HCT116 (cell line): ENCODE measurements at regions not wholly inside any gene's neighbourhood (a gene's known extent, or its start where the extent isn't known, plus 50 kb on each side); places are given as distances from the start of the nearest gene placed in this dataset.

Source experiments
- ATAC-seq: fragments of 200-7000 bp; cut with Tn5 transposase; 2 replicates; pipeline ENCODE4 v1.9.1; 2020; ENCODE audit warnings: mild to moderate bottlenecking, moderate library complexity
- BruUV-seq: library from RNA; stranded (reverse); fragments of 400-500 nt; replicated peaks from 2 replicates; lab custom pipeline; 2021; lab: Mats Ljungman, UMichigan
- CTCF ChIA-PET: fragments of 300-600 bp; sonication (Branson Sonifier 250); formaldehyde crosslinking; loops from one replicate; lab custom pipeline; 2021; ENCODE audit warnings: antibody characterized with exemption; lab: Charles Lee
- POLR2A ChIA-PET: fragments of 300-600, 350-600 bp; sonication (Branson Sonifier 250); formaldehyde crosslinking; loops from one replicate; lab custom pipeline; 2021; ENCODE audit warnings: antibody characterized with exemption; lab: Charles Lee
- RAD21 ChIA-PET, 2 experiments: fragments of 300-600 bp; sonication (Branson Sonifier 250); formaldehyde crosslinking; loops; one replicate each; lab custom pipeline; 2023; ENCODE audit warnings: low total read pairs in 2 of 2; ENCODE audit not compliant: uncharacterized antibody in 2 of 2, unreplicated experiment in 2 of 2, low non-redundant PET in 1 of 2; lab: Charles Lee
- DNase-seq: peaks from one replicate; pipeline ENCODE4 v3.0.0-alpha.2; 2010; ENCODE audit warnings: low read depth, low spot score
- H2AFZ ChIP-seq: fragments of 200-600 bp; shearing (Covaris generic), sonication (generic); 2 replicates; pipeline ENCODE4 v1.6.1; 2017; ENCODE audit warnings: low read depth, mixed run types, mixed read lengths, antibody characterized with exemption, low read length; ENCODE audit not compliant: poor library complexity, severe bottlenecking
- H3K27ac ChIP-seq: 2 replicates; pipeline ENCODE4 v1.5.1; 2012; ENCODE audit warnings: low read depth, low read length
- H3K27me3 ChIP-seq: fragments of 200-600 bp; sonication (generic); 2 replicates; pipeline ENCODE4 v1.6.1; 2016; ENCODE audit warnings: mixed run types, low read length, mixed read lengths; ENCODE audit not compliant: insufficient read depth
- H3K36me3 ChIP-seq, 2 experiments: fragments of 200-500 bp in 1 of 2; fragments of 200-600 bp in 1 of 2; sonication (Bioruptor generic) in 1 of 2; sonication (generic) in 1 of 2; 2 replicates each; pipeline versions ENCODE4 v1.5.1 to v1.6.1; 2014 to 2016; ENCODE audit warnings: low read length in 2 of 2, inconsistent platforms in 1 of 2, mixed read lengths in 1 of 2, mixed run types in 1 of 2; ENCODE audit not compliant: insufficient read depth in 2 of 2, control insufficient read depth in 1 of 2
- H3K4me1 ChIP-seq, 2 experiments: fragments of 200-600 bp in 1 of 2; sonication (generic) in 1 of 2; 2 replicates each; pipeline versions ENCODE4 v1.5.1 to v1.6.1; 2012 to 2017; ENCODE audit warnings: low read length in 2 of 2, inconsistent platforms in 1 of 2, mild to moderate bottlenecking in 1 of 2, mixed read lengths in 1 of 2, mixed run types in 1 of 2, moderate library complexity in 1 of 2; ENCODE audit not compliant: insufficient read depth in 2 of 2, control insufficient read depth in 1 of 2
- H3K4me2 ChIP-seq: fragments of 200-600 bp; sonication (generic); 2 replicates; pipeline ENCODE4 v1.6.1; 2017; ENCODE audit warnings: mixed run types, low read length, mixed read lengths
- H3K4me3 ChIP-seq, 2 experiments: fragments of 200-600 bp in 1 of 2; sonication (generic) in 1 of 2; replicated peaks in 1 of 2; 2 replicates each; pipeline ENCODE4 v1.5.1; 2011 to 2016; ENCODE audit warnings: low read length in 2 of 2, control low read depth in 1 of 2, low read depth in 1 of 2, mild to moderate bottlenecking in 1 of 2, mixed read lengths in 1 of 2, mixed run types in 1 of 2
- H3K79me2 ChIP-seq: fragments of 200-600 bp; sonication (generic); 2 replicates; pipeline ENCODE4 v1.6.1; 2017; ENCODE audit warnings: mild to moderate bottlenecking, mixed run types, low read length, moderate library complexity, mixed read lengths; ENCODE audit not compliant: insufficient read depth
- H3K9ac ChIP-seq: fragments of 200-600 bp; sonication (generic); 2 replicates; pipeline ENCODE4 v1.6.1; 2016; ENCODE audit warnings: low read length, mixed read lengths
- H3K9me2 ChIP-seq: fragments of 200-600 bp; sonication (generic), shearing (Covaris generic); 2 replicates; pipeline ENCODE4 v1.6.1; 2017; ENCODE audit warnings: mixed run types, mild to moderate bottlenecking, moderate library complexity; ENCODE audit not compliant: insufficient read depth
- H3K9me3 ChIP-seq, 2 experiments: fragments of 200-500 bp in 1 of 2; fragments of 200-600 bp in 1 of 2; sonication (Bioruptor generic) in 1 of 2; sonication (generic) in 1 of 2; 2 replicates each; pipeline ENCODE4 v1.6.1; 2014 to 2017; ENCODE audit warnings: low read length in 2 of 2, mixed read lengths in 2 of 2, inconsistent platforms in 1 of 2, low read depth in 1 of 2, mild to moderate bottlenecking in 1 of 2, mixed run types in 1 of 2, moderate library complexity in 1 of 2; ENCODE audit not compliant: control insufficient read depth in 1 of 2, insufficient read depth in 1 of 2
- H4K20me1 ChIP-seq: fragments of 200-600 bp; sonication (generic), shearing (Covaris generic); 2 replicates; pipeline ENCODE4 v1.6.1; 2017; ENCODE audit warnings: mixed run types, mild to moderate bottlenecking, moderate library complexity; ENCODE audit not compliant: insufficient read depth
- CBX3 ChIP-seq: IDR thresholded peaks from 2 replicates; pipeline ENCODE4 v1.6.1; 2012; ENCODE audit warnings: low read depth
- EGR1 ChIP-seq: IDR thresholded peaks from 2 replicates; pipeline ENCODE4 v1.6.1; 2012; ENCODE audit warnings: low read depth
- ELF1 ChIP-seq: IDR thresholded peaks from 2 replicates; pipeline ENCODE4 v1.6.1; 2012; ENCODE audit warnings: low read depth, borderline replicate concordance
- EZH2 ChIP-seq: fragments of 200-600 bp; sonication (generic); IDR thresholded peaks from 2 replicates; pipeline ENCODE4 v1.6.1; 2017; ENCODE audit warnings: antibody characterized with exemption, mixed run types
- EZH2phosphoT487 ChIP-seq: fragments of 200-600 bp; IDR thresholded peaks from 2 replicates; pipeline ENCODE4 v1.6.1; 2018; ENCODE audit warnings: antibody characterized with exemption, borderline replicate concordance
- FOSL1 ChIP-seq: IDR thresholded peaks from 2 replicates; pipeline ENCODE4 v1.6.1; 2012; ENCODE audit warnings: low read depth
- JUND ChIP-seq: IDR thresholded peaks from 2 replicates; pipeline ENCODE4 v1.6.1; 2012
- POLR2AphosphoS5 ChIP-seq: IDR thresholded peaks from 2 replicates; pipeline ENCODE4 v1.6.1; 2011; ENCODE audit warnings: mild to moderate bottlenecking, low read depth, low read length, moderate library complexity
- RAD21 ChIP-seq: IDR thresholded peaks from 2 replicates; pipeline ENCODE4 v1.6.1; 2012; ENCODE audit warnings: low read depth, mild to moderate bottlenecking
- SIN3A ChIP-seq: IDR thresholded peaks from 2 replicates; pipeline ENCODE4 v1.6.1; 2012; ENCODE audit warnings: low read depth
- SRF ChIP-seq: IDR thresholded peaks from 2 replicates; pipeline ENCODE4 v1.6.1; 2012; ENCODE audit warnings: low read depth
- YY1 ChIP-seq: IDR thresholded peaks from 2 replicates; pipeline ENCODE4 v1.6.1; 2011; ENCODE audit warnings: low read length, low read depth, moderate library complexity, mild to moderate bottlenecking; ENCODE audit not compliant: insufficient replicate concordance; ENCODE audit errors: extremely low read depth
- ZFX ChIP-seq: fragments of 450-650 bp; IDR thresholded peaks from 2 replicates; pipeline ENCODE4 v1.6.1; 2017
- intact Hi-C: fragments of 100-400 bp; cut with micrococcal nuclease; formaldehyde crosslinking; loops from 2 replicates; pipeline ENCODE4 v1.10.0; 2022
- TF ChIP-seq, protein P1 (sequence below), 3 experiments: fragments of 200-600 bp in 1 of 3; sonication (generic) in 1 of 3; IDR thresholded peaks in 2 of 3; conservative IDR thresholded peaks in 1 of 3; 2 replicates each; pipeline ENCODE4 v1.5.1; 2012 to 2017; ENCODE audit warnings: low read depth in 2 of 3, low read length in 2 of 3, antibody characterized with exemption in 1 of 3, borderline replicate concordance in 1 of 3, control low read depth in 1 of 3, mild to moderate bottlenecking in 1 of 3, mixed read lengths in 1 of 3, mixed run types in 1 of 3, moderate library complexity in 1 of 3; ENCODE audit not compliant: insufficient read depth in 1 of 3
- TF ChIP-seq, protein P2 (sequence below): IDR thresholded peaks from 2 replicates; pipeline ENCODE4 v1.6.1; 2012

DNA sequence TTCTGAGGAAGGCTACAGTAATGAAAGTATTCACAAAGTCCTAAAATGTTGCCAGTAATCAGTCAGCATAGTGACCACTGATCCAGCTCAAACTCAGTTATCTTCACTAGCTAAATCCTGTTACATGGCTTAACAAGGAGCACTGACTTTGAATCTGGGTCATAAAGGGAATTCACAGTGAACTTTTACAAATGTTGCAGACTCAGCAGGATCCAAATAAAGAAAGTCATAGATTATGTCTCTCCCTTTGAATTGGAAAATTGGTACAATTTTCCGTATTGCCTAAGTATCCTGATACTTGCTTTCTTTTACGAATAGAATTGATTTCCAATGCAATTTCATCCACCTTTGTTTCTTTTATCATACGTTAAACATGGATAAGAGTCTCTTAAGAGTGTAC is 431.5 kb upstream of the CNTN6 start (continued):
- TF ChIP-seq, protein P1, sequence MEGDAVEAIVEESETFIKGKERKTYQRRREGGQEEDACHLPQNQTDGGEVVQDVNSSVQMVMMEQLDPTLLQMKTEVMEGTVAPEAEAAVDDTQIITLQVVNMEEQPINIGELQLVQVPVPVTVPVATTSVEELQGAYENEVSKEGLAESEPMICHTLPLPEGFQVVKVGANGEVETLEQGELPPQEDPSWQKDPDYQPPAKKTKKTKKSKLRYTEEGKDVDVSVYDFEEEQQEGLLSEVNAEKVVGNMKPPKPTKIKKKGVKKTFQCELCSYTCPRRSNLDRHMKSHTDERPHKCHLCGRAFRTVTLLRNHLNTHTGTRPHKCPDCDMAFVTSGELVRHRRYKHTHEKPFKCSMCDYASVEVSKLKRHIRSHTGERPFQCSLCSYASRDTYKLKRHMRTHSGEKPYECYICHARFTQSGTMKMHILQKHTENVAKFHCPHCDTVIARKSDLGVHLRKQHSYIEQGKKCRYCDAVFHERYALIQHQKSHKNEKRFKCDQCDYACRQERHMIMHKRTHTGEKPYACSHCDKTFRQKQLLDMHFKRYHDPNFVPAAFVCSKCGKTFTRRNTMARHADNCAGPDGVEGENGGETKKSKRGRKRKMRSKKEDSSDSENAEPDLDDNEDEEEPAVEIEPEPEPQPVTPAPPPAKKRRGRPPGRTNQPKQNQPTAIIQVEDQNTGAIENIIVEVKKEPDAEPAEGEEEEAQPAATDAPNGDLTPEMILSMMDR (IDR thresholded peaks at IDR 0.05 in 2 of 3, conservative IDR thresholded peaks at IDR 0.05 in 1 of 3; ENCODE audit: borderline replicate concordance in 1 of 3, insufficient read depth in 1 of 3, low read depth in 2 of 3, low read length in 2 of 3): no peak
- no peak for TF ChIP-seq FOSL1
- TF ChIP-seq, all 23 proteins: peak for 0

DNA sequence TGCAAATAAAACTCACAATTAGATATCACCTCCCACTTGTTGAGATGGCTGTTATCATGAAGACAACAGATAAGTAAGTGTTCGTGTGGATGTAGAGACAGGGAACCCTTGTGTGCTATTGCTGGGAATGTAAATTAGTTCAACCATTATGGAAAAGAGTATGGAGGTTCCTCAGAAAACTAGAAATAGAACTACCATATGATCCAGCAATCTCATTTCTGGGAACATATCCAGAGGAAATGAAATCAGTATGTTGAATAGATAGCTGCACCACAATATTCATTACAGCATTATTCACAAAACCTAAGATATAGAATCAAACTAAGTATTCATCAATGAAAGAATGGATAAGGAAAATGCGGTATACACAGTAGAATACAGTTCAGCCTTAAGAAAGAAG is 418.7 kb upstream of the CNTN6 start:
- intact Hi-C loops: no loop called here
- ChIA-PET CTCF (no interaction called here), RAD21 (no interaction called here), POLR2A (no interaction called here)
- Histone ChIP-seq H3K9me3 (peaks cover 7 to 21% of the 10 kb centered on the region in 2 experiments; a peak in 2 of 4 replicates), H3K27ac (no peak overlapping the region), H3K4me1 (no peaks in the 10 kb centered on the region), H4K20me1 (no peaks in the 10 kb centered on the region), H2AFZ (no peak overlapping the region), H3K4me2 (no peak overlapping the region), H3K9ac (no peak overlapping the region), H3K4me3 (no peak overlapping the region), H3K36me3 (no peaks in the 10 kb centered on the region), H3K27me3 (no peaks in the 10 kb centered on the region), H3K9me2 (no peaks in the 10 kb centered on the region), H3K79me2 (no peaks in the 10 kb centered on the region)
- DNase-seq (no peak), ATAC-seq (no peak)
- TF ChIP-seq POLR2AphosphoS5: no peak
- TF ChIP-seq ZFX: no peak
- no peak for TF ChIP-seq ELF1
- TF ChIP-seq, protein P2, sequence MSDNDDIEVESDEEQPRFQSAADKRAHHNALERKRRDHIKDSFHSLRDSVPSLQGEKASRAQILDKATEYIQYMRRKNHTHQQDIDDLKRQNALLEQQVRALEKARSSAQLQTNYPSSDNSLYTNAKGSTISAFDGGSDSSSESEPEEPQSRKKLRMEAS: no peak
- TF ChIP-seq EZH2phosphoT487: no peak
- no peak for TF ChIP-seq JUND
- no peak for TF ChIP-seq SRF
- no peak for TF ChIP-seq RAD21
- no peak for TF ChIP-seq SIN3A
- TF ChIP-seq YY1: no peak
- TF ChIP-seq CBX3: no peak
- no peak for TF ChIP-seq EZH2
- TF ChIP-seq EGR1: no peak
- BruUV-seq: no TSS peak
